KOPT-K1 (cell line): ENCODE measurements at regions not wholly inside any gene's neighbourhood (a gene's known extent, or its start where the extent isn't known, plus 50 kb on each side); places are given as distances from the start of the nearest gene placed in this dataset.
"Not testable (repeated sequence)": the region's sequence is repeated elsewhere in the genome, so short reads cannot be mapped to it uniquely, and the experiment has no call there.

Source experiments
- H3K27ac ChIP-seq: fragments of 200-600 bp; sonication (generic); 2 replicates; pipeline ENCODE4 v1.5.1; 2016; ENCODE audit warnings: antibody characterized with exemption, mild to moderate bottlenecking, low read depth, low read length; ENCODE audit not compliant: poor library complexity, severe bottlenecking
- H3K36me3 ChIP-seq: fragments of 200-600 bp; sonication (generic); 2 replicates; pipeline ENCODE4 v1.5.1; 2017; ENCODE audit warnings: antibody characterized with exemption, mild to moderate bottlenecking, low read length, moderate library complexity; ENCODE audit not compliant: insufficient read depth
- H3K9me3 ChIP-seq: fragments of 200-600 bp; sonication (generic); 2 replicates; pipeline ENCODE4 v1.5.1; 2017; ENCODE audit warnings: antibody characterized with exemption, low read length, mild to moderate bottlenecking; ENCODE audit not compliant: insufficient read depth, poor library complexity, severe bottlenecking

- H3K27ac ChIP-seq: no peak overlapping the region
- no peaks in the 10 kb centered on the region for H3K36me3 ChIP-seq
- H3K9me3 ChIP-seq: no peaks in the 10 kb centered on the region
Observed at GRCh38 chr18:78271790-78272189, 707.8 kb upstream of the SALL3 start.

- no peaks in the 10 kb centered on the region for H3K36me3 ChIP-seq
- no peaks in the 10 kb centered on the region for H3K9me3 ChIP-seq
- H3K27ac ChIP-seq: no peak overlapping the region
Observed at GRCh38 chr18:78273876-78274275, 705.7 kb upstream of the SALL3 start.

GRCh38 chr18:78283425-78283824, 696.2 kb upstream of the SALL3 start:
- not testable (repeated sequence) for H3K9me3 ChIP-seq, H3K27ac ChIP-seq, H3K36me3 ChIP-seq

GRCh38 chr18:78292618-78293380, 686.8 kb upstream of the SALL3 start:
- H3K27ac ChIP-seq: no peak overlapping the region
- no peaks in the 10 kb centered on the region for H3K9me3 ChIP-seq
- H3K36me3 ChIP-seq: no peaks in the 10 kb centered on the region

GRCh38 chr18:78293540-78293939, 686.1 kb upstream of the SALL3 start:
- Histone ChIP-seq H3K36me3 (no peaks in the 10 kb centered on the region), H3K9me3 (no peaks in the 10 kb centered on the region), H3K27ac (no peak overlapping the region)

- Histone ChIP-seq H3K36me3 (no peaks in the 10 kb centered on the region), H3K9me3 (no peaks in the 10 kb centered on the region), H3K27ac (no peak overlapping the region)
Observed at GRCh38 chr18:78293940-78294541, 685.6 kb upstream of the SALL3 start.

- Histone ChIP-seq H3K27ac (no peak overlapping the region), H3K9me3 (no peaks in the 10 kb centered on the region), H3K36me3 (no peaks in the 10 kb centered on the region)
Observed at GRCh38 chr18:78295262-78295661, 684.4 kb upstream of the SALL3 start.

GRCh38 chr18:78296166-78296565, 683.5 kb upstream of the SALL3 start:
- H3K9me3 ChIP-seq: no peaks in the 10 kb centered on the region
- H3K36me3 ChIP-seq: no peaks in the 10 kb centered on the region
- no peak overlapping the region for H3K27ac ChIP-seq

- Histone ChIP-seq H3K27ac (no peak overlapping the region), H3K36me3 (no peaks in the 10 kb centered on the region), H3K9me3 (no peaks in the 10 kb centered on the region)
Observed at GRCh38 chr18:78297048-78297447, 682.6 kb upstream of the SALL3 start.

- H3K36me3 ChIP-seq: no peaks in the 10 kb centered on the region
- H3K9me3 ChIP-seq: no peaks in the 10 kb centered on the region
- H3K27ac ChIP-seq: no peak overlapping the region
Observed at GRCh38 chr18:78303519-78304191, 676.0 kb upstream of the SALL3 start.

GRCh38 chr18:78304192-78305164, 675.1 kb upstream of the SALL3 start:
- Histone ChIP-seq H3K27ac (no peak overlapping the region), H3K9me3 (no peaks in the 10 kb centered on the region), H3K36me3 (no peaks in the 10 kb centered on the region)

GRCh38 chr18:78305789-78306188, 673.8 kb upstream of the SALL3 start:
- H3K36me3 ChIP-seq: no peaks in the 10 kb centered on the region
- no peak overlapping the region for H3K27ac ChIP-seq
- H3K9me3 ChIP-seq: no peaks in the 10 kb centered on the region

- Histone ChIP-seq H3K9me3 (no peaks in the 10 kb centered on the region), H3K36me3 (no peaks in the 10 kb centered on the region), H3K27ac (no peak overlapping the region)
Observed at GRCh38 chr18:78309307-78309706, 670.3 kb upstream of the SALL3 start.

GRCh38 chr18:78309924-78310323, 669.7 kb upstream of the SALL3 start:
- Histone ChIP-seq H3K9me3 (no peaks in the 10 kb centered on the region), H3K27ac (no peak overlapping the region), H3K36me3 (no peaks in the 10 kb centered on the region)

GRCh38 chr18:78319264-78319663, 660.4 kb upstream of the SALL3 start:
- no peaks in the 10 kb centered on the region for H3K36me3 ChIP-seq
- no peak overlapping the region for H3K27ac ChIP-seq
- H3K9me3 ChIP-seq: no peaks in the 10 kb centered on the region
